GM12872 (cell line): ENCODE measurements at regions not wholly inside any gene's neighbourhood (a gene's known extent, or its start where the extent isn't known, plus 50 kb on each side); places are given as distances from the start of the nearest gene placed in this dataset.
A peak's percentile ranks its signal among the peaks of the same experiment; 100 is the strongest.

ENCODE experiments used
- CTCF ChIP-seq: IDR thresholded peaks from 3 replicates; pipeline ENCODE4 v1.5.1; 2011; ENCODE audit warnings: low read depth, mild to moderate bottlenecking, low read length, moderate library complexity; ENCODE audit not compliant: insufficient read depth

GRCh38 chr2:182649316-182649715 is 66.7 kb upstream of the DNAJC10 start:
- peak; percentile 60 for TF ChIP-seq CTCF

- peak; percentile 35; the same call in 2 of the 3 replicates for TF ChIP-seq CTCF
These were observed 65.4 kb upstream of the DNAJC10 start for GRCh38 chr2:182650704-182651103.

DNA sequence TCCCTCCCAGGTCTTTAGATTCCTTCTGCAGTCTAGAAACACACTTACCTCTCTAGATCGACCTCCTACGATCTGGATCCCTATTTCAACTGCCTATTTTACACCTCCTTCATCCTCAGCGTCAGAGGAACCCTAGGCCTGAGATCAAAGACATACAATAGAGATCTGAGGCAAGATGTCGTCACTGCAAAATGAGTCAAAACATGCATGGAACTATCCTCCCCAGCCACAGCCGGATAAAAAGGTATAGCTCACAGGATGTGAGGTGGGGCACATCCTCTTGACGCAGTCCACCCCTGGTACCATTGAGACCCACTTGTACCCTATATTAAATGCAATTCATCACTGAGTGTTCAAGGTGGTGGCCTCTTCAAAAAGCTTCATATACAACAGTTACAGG is 63.7 kb upstream of the DNAJC10 start:
- no peak for TF ChIP-seq CTCF

- no peak for TF ChIP-seq CTCF
These were observed 60.3 kb upstream of the DNAJC10 start for GRCh38 chr2:182655750-182656149.

- no peak for TF ChIP-seq CTCF
These were observed 51.8 kb upstream of the DNAJC10 start for GRCh38 chr2:182664212-182664611.
